ENCODE measurements at regions not wholly inside any gene's neighbourhood (a gene's known extent, or its start where the extent isn't known, plus 50 kb on each side); places are given as distances from the start of the nearest gene placed in this dataset.
"Not testable (repeated sequence)": the region's sequence is repeated elsewhere in the genome, so short reads cannot be mapped to it uniquely, and the experiment has no call there.

- H3K4me3 Mint-ChIP-seq, result no peak overlapping the region
- no peak overlapping the region for H3K27ac Mint-ChIP-seq
- no peaks in the 10 kb centered on the region for H3K4me1 Mint-ChIP-seq
- H3K9me3 Mint-ChIP-seq, result no peaks in the 10 kb centered on the region
- no peak for ATAC-seq
- no peak for DNase-seq (ENCODE audit: low spot score in 2 of 2)
- no peaks in the 10 kb centered on the region for H3K36me3 Mint-ChIP-seq
Measured at GRCh38 chr13:21884299-21884909, 213.5 kb downstream of the FGF9 start.

GRCh38 chr13:21884965-21885567 lies 214.2 kb downstream of the FGF9 start:
- H3K36me3 Mint-ChIP-seq, result no peaks in the 10 kb centered on the region
- no peak overlapping the region for H3K27ac Mint-ChIP-seq
- DNase-seq (ENCODE audit: low spot score in 2 of 2) (no peak), ATAC-seq (no peak)
- no peaks in the 10 kb centered on the region for H3K4me1 Mint-ChIP-seq
- H3K9me3 Mint-ChIP-seq, result no peaks in the 10 kb centered on the region
- no peak overlapping the region for H3K4me3 Mint-ChIP-seq

- no peaks in the 10 kb centered on the region for H3K4me1 Mint-ChIP-seq
- H3K4me3 Mint-ChIP-seq, result no peak overlapping the region
- H3K36me3 Mint-ChIP-seq, result no peaks in the 10 kb centered on the region
- H3K27ac Mint-ChIP-seq, result no peak overlapping the region
- ATAC-seq, result no peak
- no peak for DNase-seq (ENCODE audit: low spot score in 2 of 2)
- H3K9me3 Mint-ChIP-seq, result no peaks in the 10 kb centered on the region
Measured at GRCh38 chr13:21885714-21886224, 214.9 kb downstream of the FGF9 start.

GRCh38 chr13:21889651-21890050 lies 218.8 kb downstream of the FGF9 start:
- no peak for ATAC-seq
- H3K27ac Mint-ChIP-seq, result no peak overlapping the region

GRCh38 chr13:21890220-21890619 lies 219.3 kb downstream of the FGF9 start:
- not testable (repeated sequence) for H3K4me3 Mint-ChIP-seq; DNase-seq (ENCODE audit: low spot score in 2 of 2); H3K27ac Mint-ChIP-seq; H3K9me3 Mint-ChIP-seq; ATAC-seq; H3K36me3 Mint-ChIP-seq
- H3K4me1 Mint-ChIP-seq, result peaks cover 12% of the 10 kb centered on the region

More at GRCh38 chr13:21889651-21890050, 218.8 kb downstream of the FGF9 start:
- no peak for DNase-seq (ENCODE audit: low spot score in 2 of 2)
- Mint-ChIP-seq H3K4me1 (peaks cover 6% of the 10 kb centered on the region), H3K36me3 (no peaks in the 10 kb centered on the region), H3K9me3 (no peaks in the 10 kb centered on the region), H3K4me3 (no peak overlapping the region)

- Mint-ChIP-seq H3K4me1 (peaks cover 12% of the 10 kb centered on the region), H3K27ac (no peak overlapping the region), H3K9me3 (no peaks in the 10 kb centered on the region), H3K4me3 (no peak overlapping the region), H3K36me3 (no peaks in the 10 kb centered on the region)
- ATAC-seq (no peak), DNase-seq (ENCODE audit: low spot score in 2 of 2) (no peak)
Measured at GRCh38 chr13:21894091-21894490, 223.2 kb downstream of the FGF9 start.

GRCh38 chr13:21894703-21895699 lies 224.1 kb downstream of the FGF9 start:
- H3K36me3 Mint-ChIP-seq, result no peaks in the 10 kb centered on the region
- no peak overlapping the region for H3K4me3 Mint-ChIP-seq
- ATAC-seq, result no peak
- H3K9me3 Mint-ChIP-seq, result no peaks in the 10 kb centered on the region
- no peak for DNase-seq (ENCODE audit: low spot score in 2 of 2)
- peaks cover 12% of the 10 kb centered on the region for H3K4me1 Mint-ChIP-seq
- no peak overlapping the region for H3K27ac Mint-ChIP-seq

- Mint-ChIP-seq H3K9me3 (no peaks in the 10 kb centered on the region), H3K36me3 (no peaks in the 10 kb centered on the region)
Measured at GRCh38 chr13:21895779-21896178, 224.9 kb downstream of the FGF9 start.

GRCh38 chr13:21897161-21897560 lies 226.3 kb downstream of the FGF9 start:
- Mint-ChIP-seq H3K9me3 (no peaks in the 10 kb centered on the region), H3K4me3 (no peak overlapping the region), H3K27ac (no peak overlapping the region), H3K36me3 (no peaks in the 10 kb centered on the region), H3K4me1 (peaks cover 12% of the 10 kb centered on the region)
- no peak for ATAC-seq
- DNase-seq (ENCODE audit: low spot score in 2 of 2), result no peak

More at GRCh38 chr13:21895779-21896178, 224.9 kb downstream of the FGF9 start:
- DNase-seq (ENCODE audit: low spot score in 2 of 2) (no peak), ATAC-seq (no peak)
- Mint-ChIP-seq H3K4me1 (peaks cover 12% of the 10 kb centered on the region), H3K4me3 (no peak overlapping the region), H3K27ac (no peak overlapping the region)

- H3K36me3 Mint-ChIP-seq, result no peaks in the 10 kb centered on the region
- H3K4me1 Mint-ChIP-seq, result peaks cover 12% of the 10 kb centered on the region
- no peaks in the 10 kb centered on the region for H3K9me3 Mint-ChIP-seq
- no peak overlapping the region for H3K4me3 Mint-ChIP-seq
- H3K27ac Mint-ChIP-seq, result no peak overlapping the region
- no peak for ATAC-seq
- no peak for DNase-seq (ENCODE audit: low spot score in 2 of 2)
Measured at GRCh38 chr13:21898459-21898858, 227.6 kb downstream of the FGF9 start.

GRCh38 chr13:21898945-21899344 lies 228.1 kb downstream of the FGF9 start:
- no peaks in the 10 kb centered on the region for H3K9me3 Mint-ChIP-seq
- ATAC-seq, result no peak
- peaks cover 10% of the 10 kb centered on the region for H3K4me1 Mint-ChIP-seq
- H3K27ac Mint-ChIP-seq, result no peak overlapping the region
- no peak overlapping the region for H3K4me3 Mint-ChIP-seq
- no peaks in the 10 kb centered on the region for H3K36me3 Mint-ChIP-seq
- no peak for DNase-seq (ENCODE audit: low spot score in 2 of 2)

GRCh38 chr13:21901336-21901735 lies 230.5 kb downstream of the FGF9 start:
- ATAC-seq, result no peak
- Mint-ChIP-seq H3K9me3 (no peaks in the 10 kb centered on the region), H3K36me3 (no peaks in the 10 kb centered on the region), H3K4me1 (no peaks in the 10 kb centered on the region), H3K4me3 (no peak overlapping the region), H3K27ac (no peak overlapping the region)
- no peak for DNase-seq (ENCODE audit: low spot score in 2 of 2)

GRCh38 chr13:21901811-21902708 lies 231.2 kb downstream of the FGF9 start:
- ATAC-seq (no peak), DNase-seq (ENCODE audit: low spot score in 2 of 2) (no peak)
- Mint-ChIP-seq H3K9me3 (no peaks in the 10 kb centered on the region), H3K4me3 (no peak overlapping the region), H3K36me3 (no peaks in the 10 kb centered on the region), H3K4me1 (no peaks in the 10 kb centered on the region), H3K27ac (no peak overlapping the region)

GRCh38 chr13:21902709-21903098 lies 231.8 kb downstream of the FGF9 start:
- ATAC-seq (no peak), DNase-seq (ENCODE audit: low spot score in 2 of 2) (no peak)
- H3K4me1 Mint-ChIP-seq, result no peaks in the 10 kb centered on the region
- no peak overlapping the region for H3K4me3 Mint-ChIP-seq
- no peaks in the 10 kb centered on the region for H3K9me3 Mint-ChIP-seq
- no peak overlapping the region for H3K27ac Mint-ChIP-seq
- no peaks in the 10 kb centered on the region for H3K36me3 Mint-ChIP-seq

- H3K4me3 Mint-ChIP-seq, result no peak overlapping the region
- DNase-seq (ENCODE audit: low spot score in 2 of 2) (no peak), ATAC-seq (no peak)
- no peaks in the 10 kb centered on the region for H3K4me1 Mint-ChIP-seq
- no peaks in the 10 kb centered on the region for H3K36me3 Mint-ChIP-seq
- H3K9me3 Mint-ChIP-seq, result no peaks in the 10 kb centered on the region
- no peak overlapping the region for H3K27ac Mint-ChIP-seq
Measured at GRCh38 chr13:21905486-21905885, 234.6 kb downstream of the FGF9 start.

Data from stimulated activated effector memory CD8-positive, alpha-beta T cell treated with anti-CD3 and anti-CD28 coated beads, Interleukin-12 subunit alpha, Interleukin-12 subunit beta, amount 100 ng/mL, for 72 hours (primary cell).